ENCODE measurements at regions not wholly inside any gene's neighbourhood (a gene's known extent, or its start where the extent isn't known, plus 50 kb on each side); places are given as distances from the start of the nearest gene placed in this dataset.

GRCh38 chr11:19349340-19350025, 108.7 kb upstream of the E2F8 start:
- H3K4me3 ChIP-seq (ENCODE audit: low read depth, low read length) = no peak overlapping the region
- DNase-seq (ENCODE audit: low read depth) (no peak), FAIRE-seq (no peak)
- H3K27me3 ChIP-seq (ENCODE audit: control insufficient read depth, insufficient read depth, low read length) = peaks cover 47% of the 10 kb centered on the region
- no peak for TF ChIP-seq CTCF (IDR thresholded peaks at IDR 0.05; ENCODE audit: insufficient read depth, low read length, severe bottlenecking)
- H3K36me3 ChIP-seq (ENCODE audit: control insufficient read depth, insufficient read depth, low read length) = no peaks in the 10 kb centered on the region

GRCh38 chr11:19347911-19348310, 107.2 kb upstream of the E2F8 start:
- no peak for TF ChIP-seq CTCF (IDR thresholded peaks at IDR 0.05; ENCODE audit: insufficient read depth, low read length, severe bottlenecking)
- Histone ChIP-seq H3K27me3 (ENCODE audit: control insufficient read depth, insufficient read depth, low read length) (peaks cover 52% of the 10 kb centered on the region), H3K4me3 (ENCODE audit: low read depth, low read length) (no peak overlapping the region), H3K36me3 (ENCODE audit: control insufficient read depth, insufficient read depth, low read length) (no peaks in the 10 kb centered on the region)
- FAIRE-seq (no peak), DNase-seq (ENCODE audit: low read depth) (no peak)

GRCh38 chr11:19345848-19346681, 105.3 kb upstream of the E2F8 start:
- FAIRE-seq = peak; percentile 43
- H3K4me3 ChIP-seq (ENCODE audit: low read depth, low read length) = no peak overlapping the region

GRCh38 chr11:19345519-19345847, 104.7 kb upstream of the E2F8 start:
- no peaks in the 10 kb centered on the region for H3K36me3 ChIP-seq (ENCODE audit: control insufficient read depth, insufficient read depth, low read length)
- H3K4me3 ChIP-seq (ENCODE audit: low read depth, low read length) = no peak overlapping the region
- peaks cover 43% of the 10 kb centered on the region for H3K27me3 ChIP-seq (ENCODE audit: control insufficient read depth, insufficient read depth, low read length)
- no peak for DNase-seq (ENCODE audit: low read depth)
- no peak for TF ChIP-seq CTCF (IDR thresholded peaks at IDR 0.05; ENCODE audit: insufficient read depth, low read length, severe bottlenecking)
- FAIRE-seq = no peak

More at GRCh38 chr11:19345848-19346681, 105.3 kb upstream of the E2F8 start:
- peaks cover 47% of the 10 kb centered on the region for H3K27me3 ChIP-seq (ENCODE audit: control insufficient read depth, insufficient read depth, low read length)
- no peak for DNase-seq (ENCODE audit: low read depth)
- TF ChIP-seq CTCF (IDR thresholded peaks at IDR 0.05; ENCODE audit: insufficient read depth, low read length, severe bottlenecking) = no peak
- no peaks in the 10 kb centered on the region for H3K36me3 ChIP-seq (ENCODE audit: control insufficient read depth, insufficient read depth, low read length)

- TF ChIP-seq CTCF (IDR thresholded peaks at IDR 0.05; ENCODE audit: insufficient read depth, low read length, severe bottlenecking) = no peak
- Histone ChIP-seq H3K4me3 (ENCODE audit: low read depth, low read length) (no peak overlapping the region), H3K36me3 (ENCODE audit: control insufficient read depth, insufficient read depth, low read length) (no peaks in the 10 kb centered on the region), H3K27me3 (ENCODE audit: control insufficient read depth, insufficient read depth, low read length) (peaks cover 41% of the 10 kb centered on the region)
- peak; percentile 89 for FAIRE-seq
- DNase-seq (ENCODE audit: low read depth) = peak; percentile 66
These were observed 104.1 kb upstream of the E2F8 start for GRCh38 chr11:19344661-19345518.
